ENCODE measurements at regions not wholly inside any gene's neighbourhood (a gene's known extent, or its start where the extent isn't known, plus 50 kb on each side); places are given as distances from the start of the nearest gene placed in this dataset.
A peak's percentile ranks its signal among the peaks of the same experiment; 100 is the strongest.

- in situ Hi-C loops (cut with MboI) (no loop called here), intact Hi-C loops (cut with micrococcal nuclease; ENCODE audit: unreplicated experiment) (no loop called here)
- H3K36me3 ChIP-seq (ENCODE audit: control insufficient read depth in 2 of 2, insufficient read depth in 2 of 2, low read length in 1 of 2) = no peaks in the 10 kb centered on the region
- FAIRE-seq (peak; percentile 31), ATAC-seq (no peak), DNase-seq (ENCODE audit: low read depth, low spot score) (no peak)
- ChIA-PET POLR2A (interaction anchor here (0.7 kb wide), 1 partner anchor 33 kb away, joined by 3 read pairs; no protein-coding TSS in a partner anchor), SMC1A (ENCODE audit: uncharacterized antibody, unreplicated experiment) (interaction anchor here (0.6 to 1.9 kb wide), 8 partner anchors 9 to 262 kb away, joined by 3 to 6 read pairs (median 3); no protein-coding TSS in a partner anchor), RAD21 (ENCODE audit: unreplicated experiment) (interaction anchor here (0.7 to 1.0 kb wide), 3 partner anchors 103 to 148 kb away, joined by 3 read pairs; partner anchors contain the start of gene BTG1), CTCF (interaction anchor here (0.6 to 1.5 kb wide), 5 partner anchors 10 to 374 kb away, joined by 3 read pairs; no protein-coding TSS in a partner anchor)
- H3K9ac ChIP-seq (ENCODE audit: control insufficient read depth, insufficient read depth, low read length) = no peak overlapping the region
- no peaks in the 10 kb centered on the region for H3K4me1 ChIP-seq (ENCODE audit: control insufficient read depth, insufficient read depth, low read length)
- TF ChIP-seq BACH1 (IDR thresholded peaks at IDR 0.05; ENCODE audit: borderline replicate concordance) (no peak), SREBF1 (IDR thresholded peaks at IDR 0.05; ENCODE audit: low read length) (no peak), WRNIP1 (IDR thresholded peaks at IDR 0.05; ENCODE audit: borderline replicate concordance, low read depth, low read length) (no peak), NR2C1 (IDR thresholded peaks at IDR 0.05) (no peak), POLR2AphosphoS2 (IDR thresholded peaks at IDR 0.05; ENCODE audit: low read depth, low read length) (no peak), E2F4 (IDR thresholded peaks at IDR 0.05; ENCODE audit: low read depth, low read length) (no peak), ATF3 (IDR thresholded peaks at IDR 0.05; ENCODE audit: borderline replicate concordance, extremely low read depth, low read depth, low read length) (no peak), ZBTB33 (IDR thresholded peaks at IDR 0.05) (no peak), ZBED1 (IDR thresholded peaks at IDR 0.05; ENCODE audit: borderline replicate concordance) (no peak), SMARCA5 (IDR thresholded peaks at IDR 0.05) (no peak), CREM (IDR thresholded peaks at IDR 0.05; ENCODE audit: low read depth) (no peak), RFX5 (IDR thresholded peaks at IDR 0.05; ENCODE audit: low read depth, low read length) (no peak), ZNF207 (IDR thresholded peaks at IDR 0.05; ENCODE audit: borderline replicate concordance) (no peak), PML (IDR thresholded peaks at IDR 0.05; ENCODE audit: low read length) (no peak), HDAC2 (IDR thresholded peaks at IDR 0.05) (no peak), BCL3 (IDR thresholded peaks at IDR 0.05; ENCODE audit: borderline replicate concordance, insufficient read depth, low read depth, low read length, poor library complexity, severe bottlenecking) (no peak), HCFC1 (IDR thresholded peaks at IDR 0.05; ENCODE audit: low read length) (no peak)
- H2AFZ ChIP-seq (ENCODE audit: control insufficient read depth, low read depth, low read length) = no peak overlapping the region
- H3K27me3 ChIP-seq (replicated peaks in 1 of 2; ENCODE audit: control insufficient read depth in 2 of 2, insufficient read depth in 2 of 2, low read length in 1 of 2) = no peaks in the 10 kb centered on the region
- WGBS (ENCODE audit: insufficient coverage, insufficient replicate concordance, low lambda C conversion rate, missing lambda C conversion rate) = 46% methylated on average over 3 of the region's 3 CpGs
- H3K79me2 ChIP-seq (ENCODE audit: control insufficient read depth, insufficient read depth, low read length) = no peaks in the 10 kb centered on the region
- no TSS peak for BruUV-seq (replicated peaks)
- no peak overlapping the region for H3K27ac ChIP-seq (ENCODE audit: control insufficient read depth, insufficient read depth)
- H3K4me2 ChIP-seq (ENCODE audit: control insufficient read depth, insufficient read depth) = no peak overlapping the region
- no peak overlapping the region for H3K4me3 ChIP-seq
- H3K9me3 ChIP-seq (replicated peaks; ENCODE audit: control insufficient read depth, insufficient read depth, low read length) = no peaks in the 10 kb centered on the region
- no peaks in the 10 kb centered on the region for H4K20me1 ChIP-seq (ENCODE audit: control insufficient read depth, insufficient read depth)
Observed at GRCh38 chr12:92261071-92261470, 115.4 kb upstream of the BTG1 start.

Data from GM12878 (cell line).